WTC11 (cell line): ENCODE measurements at regions not wholly inside any gene's neighbourhood (a gene's known extent, or its start where the extent isn't known, plus 50 kb on each side); places are given as distances from the start of the nearest gene placed in this dataset.

ENCODE experiments used
- ATAC-seq: fragments of 200-7000 bp; cut with Tn5 transposase; 2 replicates; pipeline ENCODE4 v1.10.0; 2021; ENCODE audit warnings: mild to moderate bottlenecking, moderate library complexity
- CTCF ChIA-PET: fragments of 300-600 bp; sonication (Branson Sonifier 250); formaldehyde crosslinking; loops from one replicate; lab custom pipeline; 2021; ENCODE audit warnings: antibody characterized with exemption; lab: Charles Lee
- POLR2A ChIA-PET: fragments of 350-600 bp; sonication (Branson Sonifier 250); formaldehyde crosslinking; loops from one replicate; lab custom pipeline; 2021; ENCODE audit warnings: antibody characterized with exemption; lab: Charles Lee
- DNase-seq: peaks from one replicate; pipeline ENCODE4 v3.0.0; 2021; ENCODE audit warnings: low spot score
- H3K27ac Mint-ChIP-seq: 2 replicates; pipeline ENCODE4 v1.8.0; 2021; ENCODE audit warnings: mixed read lengths
- H3K27me3 Mint-ChIP-seq: 2 replicates; pipeline ENCODE4 v1.8.0; 2021; ENCODE audit warnings: low read depth, mild to moderate bottlenecking, moderate library complexity, mixed read lengths
- H3K36me3 Mint-ChIP-seq: 2 replicates; pipeline ENCODE4 v1.8.0; 2021; ENCODE audit warnings: mixed read lengths
- H3K4me1 Mint-ChIP-seq: 2 replicates; pipeline ENCODE4 v1.8.0; 2022; ENCODE audit warnings: mixed read lengths
- H3K4me3 Mint-ChIP-seq: 2 replicates; pipeline ENCODE4 v1.8.0; 2021; ENCODE audit warnings: mild to moderate bottlenecking, moderate library complexity, mixed read lengths
- H3K9me3 Mint-ChIP-seq: 2 replicates; pipeline ENCODE4 v1.8.0; 2021; ENCODE audit warnings: mixed read lengths
- ATF1 ChIP-seq: sonication (generic); formaldehyde crosslinking; IDR thresholded peaks from 2 replicates; pipeline ENCODE4 v1.8.1; 2023; ENCODE audit warnings: mild to moderate bottlenecking, moderate library complexity, missing genetic modification reagents
- ELF4 ChIP-seq: sonication (generic); formaldehyde crosslinking; IDR thresholded peaks from 2 replicates; pipeline ENCODE4 v1.8.1; 2022; ENCODE audit warnings: low read depth, mild to moderate bottlenecking, moderate library complexity, missing genetic modification reagents
- EMX1 ChIP-seq: fragments of 250-450 bp; sonication (Bioruptor Pico); IDR thresholded peaks from 2 replicates; pipeline ENCODE4 v1.8.0; 2021; ENCODE audit warnings: mild to moderate bottlenecking
- FOXK1 ChIP-seq: sonication (generic); formaldehyde crosslinking; IDR thresholded peaks from 2 replicates; pipeline ENCODE4 v1.8.0; 2022; ENCODE audit warnings: mild to moderate bottlenecking, moderate library complexity, missing genetic modification reagents
- GRHL2 ChIP-seq: fragments of 250-450 bp; sonication (Bioruptor Pico); IDR thresholded peaks from 2 replicates; pipeline ENCODE4 v1.8.0; 2022; ENCODE audit warnings: mild to moderate bottlenecking, moderate library complexity; ENCODE audit not compliant: insufficient replicate concordance, severe bottlenecking
- NFATC4 ChIP-seq: fragments of 250-450 bp; sonication (Bioruptor Pico); IDR thresholded peaks from 2 replicates; pipeline ENCODE4 v1.9.0; 2021; ENCODE audit warnings: mild to moderate bottlenecking
- NFYB ChIP-seq: sonication (generic); formaldehyde crosslinking; conservative IDR thresholded peaks from 2 replicates; pipeline ENCODE4 v1.8.0; 2022; ENCODE audit warnings: low read depth, missing genetic modification reagents
- NR2C2 ChIP-seq: sonication (generic); formaldehyde crosslinking; IDR thresholded peaks from 2 replicates; pipeline ENCODE4 v1.8.0; 2022; ENCODE audit warnings: mild to moderate bottlenecking, missing genetic modification reagents
- NR3C1 ChIP-seq: sonication (generic); formaldehyde crosslinking; conservative IDR thresholded peaks from 2 replicates; pipeline ENCODE4 v1.8.1; 2023; ENCODE audit warnings: low read depth, mild to moderate bottlenecking, missing genetic modification reagents
- RORB ChIP-seq: fragments of 250-450 bp; sonication (Bioruptor Pico); IDR thresholded peaks from 2 replicates; pipeline ENCODE4 v1.9.0; 2021; ENCODE audit warnings: mild to moderate bottlenecking
- SMAD4 ChIP-seq: sonication (generic); formaldehyde crosslinking; IDR thresholded peaks from 2 replicates; pipeline ENCODE4 v1.8.0; 2022; ENCODE audit warnings: mild to moderate bottlenecking, missing genetic modification reagents
- TCF7 ChIP-seq: sonication (generic); formaldehyde crosslinking; IDR thresholded peaks from 2 replicates; pipeline ENCODE4 v1.8.0; 2022; ENCODE audit warnings: mild to moderate bottlenecking, low read depth, missing genetic modification reagents, moderate library complexity
- TEAD1 ChIP-seq: sonication (generic); formaldehyde crosslinking; IDR thresholded peaks from 2 replicates; pipeline ENCODE4 v1.8.0; 2022; ENCODE audit warnings: mild to moderate bottlenecking, missing genetic modification reagents
- ZBTB21 ChIP-seq: sonication (generic); formaldehyde crosslinking; IDR thresholded peaks from 2 replicates; pipeline ENCODE4 v1.8.1; 2023; ENCODE audit warnings: mild to moderate bottlenecking, missing genetic modification reagents, borderline replicate concordance
- ZNF138 ChIP-seq: sonication (generic); formaldehyde crosslinking; conservative IDR thresholded peaks from 2 replicates; pipeline ENCODE4 v1.8.1; 2022; ENCODE audit warnings: mild to moderate bottlenecking, moderate library complexity, missing genetic modification reagents
- ZNF263 ChIP-seq: sonication (generic); formaldehyde crosslinking; IDR thresholded peaks from 2 replicates; pipeline ENCODE4 v1.8.1; 2022; ENCODE audit warnings: low read depth, mild to moderate bottlenecking, moderate library complexity, missing genetic modification reagents
- ZNF396 ChIP-seq: fragments of 250-450 bp; sonication (Bioruptor Pico); IDR thresholded peaks from 2 replicates; pipeline ENCODE4 v1.8.0; 2021; ENCODE audit warnings: mild to moderate bottlenecking, moderate library complexity, borderline replicate concordance
- ZNF416 ChIP-seq: fragments of 250-450 bp; sonication (Bioruptor Pico); IDR thresholded peaks from 2 replicates; pipeline ENCODE4 v1.9.0; 2021; ENCODE audit warnings: mild to moderate bottlenecking, inconsistent platforms
- TF ChIP-seq, protein P1 (sequence below): sonication (generic); formaldehyde crosslinking; IDR thresholded peaks from 2 replicates; pipeline ENCODE4 v1.8.0; 2022; ENCODE audit warnings: mild to moderate bottlenecking, missing genetic modification reagents
- TF ChIP-seq, protein P2 (sequence below): sonication (generic); formaldehyde crosslinking; IDR thresholded peaks from 2 replicates; pipeline ENCODE4 v1.8.0; 2022; ENCODE audit warnings: mild to moderate bottlenecking, missing genetic modification reagents
- TF ChIP-seq, protein P3 (sequence below): sonication (generic); formaldehyde crosslinking; IDR thresholded peaks from 2 replicates; pipeline ENCODE4 v1.8.1; 2023; ENCODE audit warnings: mild to moderate bottlenecking, moderate library complexity, missing genetic modification reagents
- TF ChIP-seq, protein P4 (sequence below): sonication (generic); formaldehyde crosslinking; conservative IDR thresholded peaks from 2 replicates; pipeline ENCODE4 v1.8.1; 2023; ENCODE audit warnings: mild to moderate bottlenecking, low read depth, missing genetic modification reagents, moderate library complexity
- TF ChIP-seq, protein P5 (sequence below): sonication (generic); formaldehyde crosslinking; IDR thresholded peaks from 2 replicates; pipeline ENCODE4 v1.8.0; 2023; ENCODE audit warnings: missing genetic modification reagents
- TF ChIP-seq, protein P6 (sequence below): sonication (generic); formaldehyde crosslinking; conservative IDR thresholded peaks from 2 replicates; pipeline ENCODE4 v1.8.1; 2022; ENCODE audit warnings: mild to moderate bottlenecking, missing genetic modification reagents
- TF ChIP-seq, protein P7 (sequence below): sonication (generic); formaldehyde crosslinking; IDR thresholded peaks from 2 replicates; pipeline ENCODE4 v1.8.0; 2023; ENCODE audit warnings: missing genetic modification reagents, mild to moderate bottlenecking, borderline replicate concordance

DNA sequence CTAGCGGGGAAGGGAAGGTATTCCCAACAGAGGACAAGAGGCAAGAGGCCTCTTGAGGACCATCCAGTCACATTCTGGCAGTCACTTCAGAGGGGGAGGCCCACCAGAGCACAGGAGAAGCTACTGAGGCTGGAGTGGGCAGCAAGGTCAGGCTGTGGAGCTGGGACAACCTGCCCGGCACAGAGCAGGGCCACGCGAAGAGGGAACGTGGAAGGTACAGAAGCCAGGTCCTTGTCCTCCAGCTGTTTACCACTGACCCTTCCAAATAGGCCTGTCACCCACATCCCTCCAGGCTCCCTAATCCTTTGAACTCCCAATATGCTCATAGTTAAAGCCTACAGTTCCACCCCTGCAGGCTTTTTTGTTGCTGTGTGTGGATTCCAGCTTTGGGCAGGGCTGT, 76.9 kb downstream of the IGLL1 start:
- Mint-ChIP-seq H3K36me3 (no peaks in the 10 kb centered on the region), H3K4me3 (no peak overlapping the region), H3K4me1 (peaks cover 20% of the 10 kb centered on the region), H3K27ac (no peak overlapping the region), H3K27me3 (peaks cover 26% of the 10 kb centered on the region), H3K9me3 (no peaks in the 10 kb centered on the region)
- ChIA-PET POLR2A (no interaction called here), CTCF (interaction anchor here (0.6 kb wide), 1 partner anchor 117 kb away, joined by 3 read pairs; no protein-coding TSS in a partner anchor)
- ATAC-seq (no peak), DNase-seq (no peak)
- no peak for TF ChIP-seq ZNF416 (CRISPR knock-in tag)
- no peak for TF ChIP-seq ATF1
- TF ChIP-seq TEAD1 (CRISPR knock-in tag), result no peak
- TF ChIP-seq, protein P1, sequence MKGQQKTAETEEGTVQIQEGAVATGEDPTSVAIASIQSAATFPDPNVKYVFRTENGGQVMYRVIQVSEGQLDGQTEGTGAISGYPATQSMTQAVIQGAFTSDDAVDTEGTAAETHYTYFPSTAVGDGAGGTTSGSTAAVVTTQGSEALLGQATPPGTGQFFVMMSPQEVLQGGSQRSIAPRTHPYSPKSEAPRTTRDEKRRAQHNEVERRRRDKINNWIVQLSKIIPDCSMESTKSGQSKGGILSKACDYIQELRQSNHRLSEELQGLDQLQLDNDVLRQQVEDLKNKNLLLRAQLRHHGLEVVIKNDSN (CRISPR knock-in tag), result no peak
- no peak for TF ChIP-seq RORB
- no peak for TF ChIP-seq ZBTB21 (CRISPR knock-in tag)
- TF ChIP-seq, protein P2, sequence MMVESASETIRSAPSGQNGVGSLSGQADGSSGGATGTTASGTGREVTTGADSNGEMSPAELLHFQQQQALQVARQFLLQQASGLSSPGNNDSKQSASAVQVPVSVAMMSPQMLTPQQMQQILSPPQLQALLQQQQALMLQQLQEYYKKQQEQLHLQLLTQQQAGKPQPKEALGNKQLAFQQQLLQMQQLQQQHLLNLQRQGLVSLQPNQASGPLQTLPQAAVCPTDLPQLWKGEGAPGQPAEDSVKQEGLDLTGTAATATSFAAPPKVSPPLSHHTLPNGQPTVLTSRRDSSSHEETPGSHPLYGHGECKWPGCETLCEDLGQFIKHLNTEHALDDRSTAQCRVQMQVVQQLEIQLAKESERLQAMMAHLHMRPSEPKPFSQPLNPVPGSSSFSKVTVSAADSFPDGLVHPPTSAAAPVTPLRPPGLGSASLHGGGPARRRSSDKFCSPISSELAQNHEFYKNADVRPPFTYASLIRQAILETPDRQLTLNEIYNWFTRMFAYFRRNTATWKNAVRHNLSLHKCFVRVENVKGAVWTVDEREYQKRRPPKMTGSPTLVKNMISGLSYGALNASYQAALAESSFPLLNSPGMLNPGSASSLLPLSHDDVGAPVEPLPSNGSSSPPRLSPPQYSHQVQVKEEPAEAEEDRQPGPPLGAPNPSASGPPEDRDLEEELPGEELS (CRISPR knock-in tag), result no peak
- TF ChIP-seq ELF4 (CRISPR knock-in tag), result no peak
- TF ChIP-seq GRHL2 (CRISPR knock-in tag), result no peak
- no peak for TF ChIP-seq NFYB
- TF ChIP-seq, protein P3, sequence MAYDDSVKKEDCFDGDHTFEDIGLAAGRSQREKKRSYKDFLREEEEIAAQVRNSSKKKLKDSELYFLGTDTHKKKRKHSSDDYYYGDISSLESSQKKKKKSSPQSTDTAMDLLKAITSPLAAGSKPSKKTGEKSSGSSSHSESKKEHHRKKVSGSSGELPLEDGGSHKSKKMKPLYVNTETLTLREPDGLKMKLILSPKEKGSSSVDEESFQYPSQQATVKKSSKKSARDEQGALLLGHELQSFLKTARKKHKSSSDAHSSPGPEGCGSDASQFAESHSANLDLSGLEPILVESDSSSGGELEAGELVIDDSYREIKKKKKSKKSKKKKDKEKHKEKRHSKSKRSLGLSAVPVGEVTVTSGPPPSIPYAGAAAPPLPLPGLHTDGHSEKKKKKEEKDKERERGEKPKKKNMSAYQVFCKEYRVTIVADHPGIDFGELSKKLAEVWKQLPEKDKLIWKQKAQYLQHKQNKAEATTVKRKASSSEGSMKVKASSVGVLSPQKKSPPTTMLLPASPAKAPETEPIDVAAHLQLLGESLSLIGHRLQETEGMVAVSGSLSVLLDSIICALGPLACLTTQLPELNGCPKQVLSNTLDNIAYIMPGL (CRISPR knock-in tag), result no peak
- TF ChIP-seq NR3C1 (CRISPR knock-in tag), result no peak
- no peak for TF ChIP-seq ZNF263 (CRISPR knock-in tag)
- TF ChIP-seq TCF7 (CRISPR knock-in tag), result no peak
- TF ChIP-seq NFATC4, result no peak
- TF ChIP-seq ZNF396 (CRISPR knock-in tag), result no peak

DNA sequence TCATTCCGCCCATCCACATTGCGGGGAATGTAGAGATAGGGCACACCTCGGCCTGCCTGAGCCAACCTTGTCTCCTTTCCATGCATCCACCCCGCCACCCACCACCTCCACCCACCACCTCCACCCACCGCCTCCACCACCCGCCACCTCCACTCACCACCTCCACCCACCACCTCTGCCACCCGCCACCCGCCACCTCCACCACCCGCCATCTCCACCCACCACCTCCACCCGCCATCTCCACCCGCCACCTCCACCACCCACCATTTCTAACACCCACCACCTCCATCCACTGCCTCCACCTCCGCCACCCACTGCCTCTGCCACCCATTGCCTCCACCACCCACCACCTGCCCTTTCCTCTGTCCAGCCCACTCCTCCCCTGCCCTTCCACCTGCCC, 78.4 kb downstream of the IGLL1 start:
- no peak for DNase-seq
- no peaks in the 10 kb centered on the region for H3K9me3 Mint-ChIP-seq
- peaks cover 18% of the 10 kb centered on the region for H3K27me3 Mint-ChIP-seq
- no peak overlapping the region for H3K27ac Mint-ChIP-seq
- peaks cover 20% of the 10 kb centered on the region for H3K4me1 Mint-ChIP-seq
- H3K4me3 Mint-ChIP-seq, result no peak overlapping the region
- ChIA-PET CTCF (no interaction called here), POLR2A (no interaction called here)
- no peaks in the 10 kb centered on the region for H3K36me3 Mint-ChIP-seq
- ATAC-seq, result no peak
- TF ChIP-seq, protein P4, sequence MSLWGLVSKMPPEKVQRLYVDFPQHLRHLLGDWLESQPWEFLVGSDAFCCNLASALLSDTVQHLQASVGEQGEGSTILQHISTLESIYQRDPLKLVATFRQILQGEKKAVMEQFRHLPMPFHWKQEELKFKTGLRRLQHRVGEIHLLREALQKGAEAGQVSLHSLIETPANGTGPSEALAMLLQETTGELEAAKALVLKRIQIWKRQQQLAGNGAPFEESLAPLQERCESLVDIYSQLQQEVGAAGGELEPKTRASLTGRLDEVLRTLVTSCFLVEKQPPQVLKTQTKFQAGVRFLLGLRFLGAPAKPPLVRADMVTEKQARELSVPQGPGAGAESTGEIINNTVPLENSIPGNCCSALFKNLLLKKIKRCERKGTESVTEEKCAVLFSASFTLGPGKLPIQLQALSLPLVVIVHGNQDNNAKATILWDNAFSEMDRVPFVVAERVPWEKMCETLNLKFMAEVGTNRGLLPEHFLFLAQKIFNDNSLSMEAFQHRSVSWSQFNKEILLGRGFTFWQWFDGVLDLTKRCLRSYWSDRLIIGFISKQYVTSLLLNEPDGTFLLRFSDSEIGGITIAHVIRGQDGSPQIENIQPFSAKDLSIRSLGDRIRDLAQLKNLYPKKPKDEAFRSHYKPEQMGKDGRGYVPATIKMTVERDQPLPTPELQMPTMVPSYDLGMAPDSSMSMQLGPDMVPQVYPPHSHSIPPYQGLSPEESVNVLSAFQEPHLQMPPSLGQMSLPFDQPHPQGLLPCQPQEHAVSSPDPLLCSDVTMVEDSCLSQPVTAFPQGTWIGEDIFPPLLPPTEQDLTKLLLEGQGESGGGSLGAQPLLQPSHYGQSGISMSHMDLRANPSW (CRISPR knock-in tag), result no peak
- TF ChIP-seq FOXK1 (CRISPR knock-in tag), result no peak
- TF ChIP-seq ZNF138 (CRISPR knock-in tag), result no peak
- no peak for TF ChIP-seq NR2C2
- TF ChIP-seq SMAD4, result no peak
- TF ChIP-seq, protein P5, sequence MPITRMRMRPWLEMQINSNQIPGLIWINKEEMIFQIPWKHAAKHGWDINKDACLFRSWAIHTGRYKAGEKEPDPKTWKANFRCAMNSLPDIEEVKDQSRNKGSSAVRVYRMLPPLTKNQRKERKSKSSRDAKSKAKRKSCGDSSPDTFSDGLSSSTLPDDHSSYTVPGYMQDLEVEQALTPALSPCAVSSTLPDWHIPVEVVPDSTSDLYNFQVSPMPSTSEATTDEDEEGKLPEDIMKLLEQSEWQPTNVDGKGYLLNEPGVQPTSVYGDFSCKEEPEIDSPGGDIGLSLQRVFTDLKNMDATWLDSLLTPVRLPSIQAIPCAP (CRISPR knock-in tag), result no peak
- TF ChIP-seq NFATC4, result no peak
- TF ChIP-seq, protein P6, sequence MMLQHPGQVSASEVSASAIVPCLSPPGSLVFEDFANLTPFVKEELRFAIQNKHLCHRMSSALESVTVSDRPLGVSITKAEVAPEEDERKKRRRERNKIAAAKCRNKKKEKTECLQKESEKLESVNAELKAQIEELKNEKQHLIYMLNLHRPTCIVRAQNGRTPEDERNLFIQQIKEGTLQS (CRISPR knock-in tag), result no peak
- TF ChIP-seq EMX1 (CRISPR knock-in tag), result no peak
- TF ChIP-seq TEAD1 (CRISPR knock-in tag), result no peak
- TF ChIP-seq, protein P7, sequence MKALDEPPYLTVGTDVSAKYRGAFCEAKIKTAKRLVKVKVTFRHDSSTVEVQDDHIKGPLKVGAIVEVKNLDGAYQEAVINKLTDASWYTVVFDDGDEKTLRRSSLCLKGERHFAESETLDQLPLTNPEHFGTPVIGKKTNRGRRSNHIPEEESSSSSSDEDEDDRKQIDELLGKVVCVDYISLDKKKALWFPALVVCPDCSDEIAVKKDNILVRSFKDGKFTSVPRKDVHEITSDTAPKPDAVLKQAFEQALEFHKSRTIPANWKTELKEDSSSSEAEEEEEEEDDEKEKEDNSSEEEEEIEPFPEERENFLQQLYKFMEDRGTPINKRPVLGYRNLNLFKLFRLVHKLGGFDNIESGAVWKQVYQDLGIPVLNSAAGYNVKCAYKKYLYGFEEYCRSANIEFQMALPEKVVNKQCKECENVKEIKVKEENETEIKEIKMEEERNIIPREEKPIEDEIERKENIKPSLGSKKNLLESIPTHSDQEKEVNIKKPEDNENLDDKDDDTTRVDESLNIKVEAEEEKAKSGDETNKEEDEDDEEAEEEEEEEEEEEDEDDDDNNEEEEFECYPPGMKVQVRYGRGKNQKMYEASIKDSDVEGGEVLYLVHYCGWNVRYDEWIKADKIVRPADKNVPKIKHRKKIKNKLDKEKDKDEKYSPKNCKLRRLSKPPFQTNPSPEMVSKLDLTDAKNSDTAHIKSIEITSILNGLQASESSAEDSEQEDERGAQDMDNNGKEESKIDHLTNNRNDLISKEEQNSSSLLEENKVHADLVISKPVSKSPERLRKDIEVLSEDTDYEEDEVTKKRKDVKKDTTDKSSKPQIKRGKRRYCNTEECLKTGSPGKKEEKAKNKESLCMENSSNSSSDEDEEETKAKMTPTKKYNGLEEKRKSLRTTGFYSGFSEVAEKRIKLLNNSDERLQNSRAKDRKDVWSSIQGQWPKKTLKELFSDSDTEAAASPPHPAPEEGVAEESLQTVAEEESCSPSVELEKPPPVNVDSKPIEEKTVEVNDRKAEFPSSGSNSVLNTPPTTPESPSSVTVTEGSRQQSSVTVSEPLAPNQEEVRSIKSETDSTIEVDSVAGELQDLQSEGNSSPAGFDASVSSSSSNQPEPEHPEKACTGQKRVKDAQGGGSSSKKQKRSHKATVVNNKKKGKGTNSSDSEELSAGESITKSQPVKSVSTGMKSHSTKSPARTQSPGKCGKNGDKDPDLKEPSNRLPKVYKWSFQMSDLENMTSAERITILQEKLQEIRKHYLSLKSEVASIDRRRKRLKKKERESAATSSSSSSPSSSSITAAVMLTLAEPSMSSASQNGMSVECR, result no peak
